ENCODE measurements at regions not wholly inside any gene's neighbourhood (a gene's known extent, or its start where the extent isn't known, plus 50 kb on each side); places are given as distances from the start of the nearest gene placed in this dataset.

DNA sequence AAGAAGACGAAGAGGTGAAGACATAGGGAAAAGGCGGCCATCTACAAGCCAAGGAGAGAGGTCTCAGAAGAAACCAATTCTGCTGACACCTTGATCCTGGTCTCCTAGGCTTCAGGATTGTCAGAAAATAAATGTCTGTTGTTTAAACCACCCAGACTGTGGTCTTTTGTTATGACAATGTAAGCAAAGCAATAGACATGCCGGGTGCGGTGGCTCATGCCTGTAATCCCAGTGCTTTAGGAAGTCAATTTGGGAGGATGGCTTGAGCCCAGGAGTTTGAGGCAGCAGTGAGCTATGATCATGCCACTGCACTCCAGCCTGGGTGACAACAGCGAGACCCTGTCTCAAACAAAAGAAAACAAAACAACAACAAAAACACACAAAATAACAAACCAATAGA is 64.4 kb downstream of the HAPSTR1 start (continued):
- TF ChIP-seq, protein P1, sequence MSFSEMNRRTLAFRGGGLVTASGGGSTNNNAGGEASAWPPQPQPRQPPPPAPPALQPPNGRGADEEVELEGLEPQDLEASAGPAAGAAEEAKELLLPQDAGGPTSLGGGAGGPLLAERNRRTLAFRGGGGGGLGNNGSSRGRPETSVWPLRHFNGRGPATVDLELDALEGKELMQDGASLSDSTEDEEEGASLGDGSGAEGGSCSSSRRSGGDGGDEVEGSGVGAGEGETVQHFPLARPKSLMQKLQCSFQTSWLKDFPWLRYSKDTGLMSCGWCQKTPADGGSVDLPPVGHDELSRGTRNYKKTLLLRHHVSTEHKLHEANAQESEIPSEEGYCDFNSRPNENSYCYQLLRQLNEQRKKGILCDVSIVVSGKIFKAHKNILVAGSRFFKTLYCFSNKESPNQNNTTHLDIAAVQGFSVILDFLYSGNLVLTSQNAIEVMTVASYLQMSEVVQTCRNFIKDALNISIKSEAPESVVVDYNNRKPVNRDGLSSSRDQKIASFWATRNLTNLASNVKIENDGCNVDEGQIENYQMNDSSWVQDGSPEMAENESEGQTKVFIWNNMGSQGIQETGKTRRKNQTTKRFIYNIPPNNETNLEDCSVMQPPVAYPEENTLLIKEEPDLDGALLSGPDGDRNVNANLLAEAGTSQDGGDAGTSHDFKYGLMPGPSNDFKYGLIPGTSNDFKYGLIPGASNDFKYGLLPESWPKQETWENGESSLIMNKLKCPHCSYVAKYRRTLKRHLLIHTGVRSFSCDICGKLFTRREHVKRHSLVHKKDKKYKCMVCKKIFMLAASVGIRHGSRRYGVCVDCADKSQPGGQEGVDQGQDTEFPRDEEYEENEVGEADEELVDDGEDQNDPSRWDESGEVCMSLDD (tag by site-specific recombination; IDR thresholded peaks at IDR 0.05) = no peak
- no peak for TF ChIP-seq ZNF202 (tag by site-specific recombination; IDR thresholded peaks at IDR 0.05; ENCODE audit: borderline replicate concordance)

DNA sequence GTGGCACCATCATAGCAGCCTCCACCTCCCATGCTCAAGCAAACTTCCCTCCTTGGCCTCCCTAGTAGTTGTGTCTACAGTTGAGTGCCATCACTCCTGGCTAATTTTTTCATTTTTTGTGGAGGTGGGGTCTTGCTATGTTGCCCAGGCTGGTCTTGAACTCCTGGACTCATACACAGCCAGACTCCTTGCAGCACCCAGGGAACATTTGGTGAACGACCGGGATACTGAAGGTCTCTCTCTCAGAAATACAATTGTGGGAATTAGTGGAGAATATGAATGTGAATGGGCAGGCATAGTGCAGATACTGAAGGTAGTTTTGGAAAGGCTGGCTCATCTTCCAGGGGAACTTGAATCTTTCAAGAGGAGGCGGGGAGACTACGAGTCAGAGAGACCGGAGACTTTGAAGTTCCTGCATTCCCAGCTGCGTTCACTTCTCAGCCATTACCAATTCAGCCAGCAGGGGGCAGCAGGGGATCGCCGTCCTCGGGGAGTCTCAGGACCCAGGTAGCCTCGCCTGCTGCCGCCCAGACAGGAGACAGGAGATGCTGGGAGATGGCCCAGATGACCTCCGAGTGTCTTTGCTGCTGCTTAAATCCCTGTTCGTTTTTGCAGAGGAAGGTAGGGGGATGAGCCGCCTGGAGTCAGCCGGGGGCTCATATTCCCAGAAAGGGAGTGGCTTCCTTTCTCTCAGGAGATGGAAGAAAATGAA is 68.6 kb downstream of the HAPSTR1 start:
- Histone ChIP-seq H3K4me3 (ENCODE audit: low read depth, low read length) (no peak overlapping the region), H3K36me3 (ENCODE audit: control insufficient read depth in 2 of 2, insufficient read depth in 1 of 2, low read length in 2 of 2) (no peaks in the 10 kb centered on the region), H3K9me3 (ENCODE audit: control insufficient read depth, insufficient read depth, low read depth, low read length) (no peaks in the 10 kb centered on the region), H3K27ac (ENCODE audit: extremely low read depth, low read depth, low read length) (no peak overlapping the region), H3K4me1 (ENCODE audit: control insufficient read depth, insufficient read depth, low read length) (no peaks in the 10 kb centered on the region)
- TF ChIP-seq ZNF121 (tag by site-specific recombination; IDR thresholded peaks at IDR 0.05) = peak; percentile 82
- peak; percentile 47; the same call in 1 of the 2 replicates for TF ChIP-seq ZNF335 (tag by site-specific recombination; conservative IDR thresholded peaks at IDR 0.05)
- TF ChIP-seq, protein P2, sequence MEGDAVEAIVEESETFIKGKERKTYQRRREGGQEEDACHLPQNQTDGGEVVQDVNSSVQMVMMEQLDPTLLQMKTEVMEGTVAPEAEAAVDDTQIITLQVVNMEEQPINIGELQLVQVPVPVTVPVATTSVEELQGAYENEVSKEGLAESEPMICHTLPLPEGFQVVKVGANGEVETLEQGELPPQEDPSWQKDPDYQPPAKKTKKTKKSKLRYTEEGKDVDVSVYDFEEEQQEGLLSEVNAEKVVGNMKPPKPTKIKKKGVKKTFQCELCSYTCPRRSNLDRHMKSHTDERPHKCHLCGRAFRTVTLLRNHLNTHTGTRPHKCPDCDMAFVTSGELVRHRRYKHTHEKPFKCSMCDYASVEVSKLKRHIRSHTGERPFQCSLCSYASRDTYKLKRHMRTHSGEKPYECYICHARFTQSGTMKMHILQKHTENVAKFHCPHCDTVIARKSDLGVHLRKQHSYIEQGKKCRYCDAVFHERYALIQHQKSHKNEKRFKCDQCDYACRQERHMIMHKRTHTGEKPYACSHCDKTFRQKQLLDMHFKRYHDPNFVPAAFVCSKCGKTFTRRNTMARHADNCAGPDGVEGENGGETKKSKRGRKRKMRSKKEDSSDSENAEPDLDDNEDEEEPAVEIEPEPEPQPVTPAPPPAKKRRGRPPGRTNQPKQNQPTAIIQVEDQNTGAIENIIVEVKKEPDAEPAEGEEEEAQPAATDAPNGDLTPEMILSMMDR (tag by site-specific recombination; IDR thresholded peaks at IDR 0.05) = peak; percentile 76
- no peak for TF ChIP-seq ZNF140 (tag by site-specific recombination; IDR thresholded peaks at IDR 0.05)
- TF ChIP-seq TCF7L2 (IDR thresholded peaks at IDR 0.05; ENCODE audit: borderline replicate concordance, low read depth, low read length) = peak; percentile 61; the same call in 1 of the 2 replicates
- TF ChIP-seq ZBTB17 (tag by site-specific recombination; IDR thresholded peaks at IDR 0.05) = peak; percentile 30; the same call in 1 of the 2 replicates
- no peak for TF ChIP-seq MZF1 (tag by site-specific recombination; IDR thresholded peaks at IDR 0.05; ENCODE audit: borderline replicate concordance)
- TF ChIP-seq, protein P3, sequence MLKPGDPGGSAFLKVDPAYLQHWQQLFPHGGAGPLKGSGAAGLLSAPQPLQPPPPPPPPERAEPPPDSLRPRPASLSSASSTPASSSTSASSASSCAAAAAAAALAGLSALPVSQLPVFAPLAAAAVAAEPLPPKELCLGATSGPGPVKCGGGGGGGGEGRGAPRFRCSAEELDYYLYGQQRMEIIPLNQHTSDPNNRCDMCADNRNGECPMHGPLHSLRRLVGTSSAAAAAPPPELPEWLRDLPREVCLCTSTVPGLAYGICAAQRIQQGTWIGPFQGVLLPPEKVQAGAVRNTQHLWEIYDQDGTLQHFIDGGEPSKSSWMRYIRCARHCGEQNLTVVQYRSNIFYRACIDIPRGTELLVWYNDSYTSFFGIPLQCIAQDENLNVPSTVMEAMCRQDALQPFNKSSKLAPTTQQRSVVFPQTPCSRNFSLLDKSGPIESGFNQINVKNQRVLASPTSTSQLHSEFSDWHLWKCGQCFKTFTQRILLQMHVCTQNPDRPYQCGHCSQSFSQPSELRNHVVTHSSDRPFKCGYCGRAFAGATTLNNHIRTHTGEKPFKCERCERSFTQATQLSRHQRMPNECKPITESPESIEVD (tag by site-specific recombination; IDR thresholded peaks at IDR 0.05) = no peak
- TF ChIP-seq GLIS1 (tag by site-specific recombination; IDR thresholded peaks at IDR 0.05) = no peak
- peak; percentile 88 for TF ChIP-seq ZNF654 (tag by site-specific recombination; IDR thresholded peaks at IDR 0.05; ENCODE audit: low read depth)
- TF ChIP-seq ZIC2 (tag by site-specific recombination; IDR thresholded peaks at IDR 0.05) = peak; percentile 40; the same call in 1 of the 2 replicates
- TF ChIP-seq, protein P4, sequence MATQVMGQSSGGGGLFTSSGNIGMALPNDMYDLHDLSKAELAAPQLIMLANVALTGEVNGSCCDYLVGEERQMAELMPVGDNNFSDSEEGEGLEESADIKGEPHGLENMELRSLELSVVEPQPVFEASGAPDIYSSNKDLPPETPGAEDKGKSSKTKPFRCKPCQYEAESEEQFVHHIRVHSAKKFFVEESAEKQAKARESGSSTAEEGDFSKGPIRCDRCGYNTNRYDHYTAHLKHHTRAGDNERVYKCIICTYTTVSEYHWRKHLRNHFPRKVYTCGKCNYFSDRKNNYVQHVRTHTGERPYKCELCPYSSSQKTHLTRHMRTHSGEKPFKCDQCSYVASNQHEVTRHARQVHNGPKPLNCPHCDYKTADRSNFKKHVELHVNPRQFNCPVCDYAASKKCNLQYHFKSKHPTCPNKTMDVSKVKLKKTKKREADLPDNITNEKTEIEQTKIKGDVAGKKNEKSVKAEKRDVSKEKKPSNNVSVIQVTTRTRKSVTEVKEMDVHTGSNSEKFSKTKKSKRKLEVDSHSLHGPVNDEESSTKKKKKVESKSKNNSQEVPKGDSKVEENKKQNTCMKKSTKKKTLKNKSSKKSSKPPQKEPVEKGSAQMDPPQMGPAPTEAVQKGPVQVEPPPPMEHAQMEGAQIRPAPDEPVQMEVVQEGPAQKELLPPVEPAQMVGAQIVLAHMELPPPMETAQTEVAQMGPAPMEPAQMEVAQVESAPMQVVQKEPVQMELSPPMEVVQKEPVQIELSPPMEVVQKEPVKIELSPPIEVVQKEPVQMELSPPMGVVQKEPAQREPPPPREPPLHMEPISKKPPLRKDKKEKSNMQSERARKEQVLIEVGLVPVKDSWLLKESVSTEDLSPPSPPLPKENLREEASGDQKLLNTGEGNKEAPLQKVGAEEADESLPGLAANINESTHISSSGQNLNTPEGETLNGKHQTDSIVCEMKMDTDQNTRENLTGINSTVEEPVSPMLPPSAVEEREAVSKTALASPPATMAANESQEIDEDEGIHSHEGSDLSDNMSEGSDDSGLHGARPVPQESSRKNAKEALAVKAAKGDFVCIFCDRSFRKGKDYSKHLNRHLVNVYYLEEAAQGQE (tag by site-specific recombination; IDR thresholded peaks at IDR 0.05) = no peak
- TF ChIP-seq PRDM1 (tag by site-specific recombination; IDR thresholded peaks at IDR 0.05) = peak; percentile 33; the same call in 1 of the 2 replicates
- POLR2A ChIA-PET = no interaction called here
- CTCF ChIA-PET = interaction anchor here (0.5 to 0.6 kb wide), 2 partner anchors 18 to 824 kb away, joined by 3 to 4 read pairs; no protein-coding TSS in a partner anchor
